ENCODE measurements at regions not wholly inside any gene's neighbourhood (a gene's known extent, or its start where the extent isn't known, plus 50 kb on each side); places are given as distances from the start of the nearest gene placed in this dataset.

DNA sequence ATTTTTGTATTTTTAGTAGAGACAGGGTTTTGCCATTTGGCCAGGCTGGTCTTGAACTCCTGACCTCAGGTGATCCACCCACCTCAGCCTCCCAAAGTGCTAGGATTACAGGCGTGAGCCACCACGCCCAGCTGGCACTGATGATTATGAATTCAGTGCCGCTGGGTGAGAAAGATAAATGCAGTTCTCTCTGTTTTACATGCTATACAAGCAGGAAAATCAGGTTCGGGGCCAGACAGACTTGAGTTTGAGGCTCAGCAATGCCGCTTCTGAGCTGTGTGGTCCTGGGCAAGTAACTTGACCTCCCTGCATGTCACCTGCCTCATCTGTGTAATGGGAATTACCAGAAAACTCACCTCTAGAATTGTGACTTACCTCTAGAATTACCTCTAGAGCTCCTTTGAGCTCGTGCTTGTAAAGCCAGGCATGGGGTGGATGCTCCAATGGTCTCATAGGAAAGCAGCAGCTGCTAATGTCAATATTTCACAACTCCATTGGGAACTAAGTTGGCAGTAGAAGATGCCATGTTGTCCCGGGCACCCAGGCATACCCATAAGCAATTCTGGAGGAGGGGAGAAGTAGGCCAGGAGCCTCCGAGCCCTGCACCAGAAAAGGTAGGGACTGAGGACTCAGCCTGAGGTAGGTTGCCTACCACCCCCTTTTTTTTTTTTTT, 119.8 kb upstream of the SLC25A33 start:
- H3K27ac Mint-ChIP-seq = no peak overlapping the region
- ATAC-seq (no peak), DNase-seq (no peak)
- H3K9me3 Mint-ChIP-seq = no peaks in the 10 kb centered on the region
- peaks cover 64% of the 10 kb centered on the region for H3K27me3 Mint-ChIP-seq
- peaks cover 40% of the 10 kb centered on the region for H3K4me1 Mint-ChIP-seq
- no peak overlapping the region for H3K4me3 Mint-ChIP-seq

- no peak for DNase-seq
- Mint-ChIP-seq H3K4me3 (no peak overlapping the region), H3K9me3 (no peaks in the 10 kb centered on the region), H3K27me3 (peaks cover 77% of the 10 kb centered on the region), H3K4me1 (peaks cover 51% of the 10 kb centered on the region), H3K27ac (no peak overlapping the region)
- ATAC-seq = peak; percentile 53
Observed at GRCh38 chr1:9420835-9421532, 118.3 kb upstream of the SLC25A33 start.

DNA sequence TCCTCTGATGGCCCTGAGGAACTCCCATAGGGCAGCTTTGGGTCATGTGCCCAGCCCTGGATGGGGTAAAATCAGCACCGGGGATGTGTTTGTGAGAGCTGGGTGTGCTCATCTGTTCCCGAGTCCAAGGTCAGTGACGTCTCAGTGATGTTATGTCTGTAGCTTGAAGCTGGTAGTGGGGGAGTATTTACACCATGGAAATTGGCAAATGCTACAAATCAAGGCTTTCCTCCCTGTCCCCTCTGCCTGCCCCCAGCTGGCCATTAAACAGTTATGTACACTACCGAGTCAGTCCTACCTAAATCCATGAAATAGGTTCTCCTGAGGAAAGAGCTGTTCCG, 117.8 kb upstream of the SLC25A33 start:
- ATAC-seq (no peak), DNase-seq (no peak)
- no peaks in the 10 kb centered on the region for H3K9me3 Mint-ChIP-seq
- no peak overlapping the region for H3K4me3 Mint-ChIP-seq
- H3K27me3 Mint-ChIP-seq = peaks cover 72% of the 10 kb centered on the region
- H3K27ac Mint-ChIP-seq = no peak overlapping the region
- H3K4me1 Mint-ChIP-seq = peaks cover 52% of the 10 kb centered on the region

- Mint-ChIP-seq H3K4me3 (no peak overlapping the region), H3K4me1 (peaks cover 51% of the 10 kb centered on the region), H3K27me3 (peaks cover 64% of the 10 kb centered on the region), H3K27ac (no peak overlapping the region), H3K9me3 (no peaks in the 10 kb centered on the region)
- no peak for ATAC-seq
- DNase-seq = no peak
Observed at GRCh38 chr1:9422321-9422720, 116.9 kb upstream of the SLC25A33 start.

DNA sequence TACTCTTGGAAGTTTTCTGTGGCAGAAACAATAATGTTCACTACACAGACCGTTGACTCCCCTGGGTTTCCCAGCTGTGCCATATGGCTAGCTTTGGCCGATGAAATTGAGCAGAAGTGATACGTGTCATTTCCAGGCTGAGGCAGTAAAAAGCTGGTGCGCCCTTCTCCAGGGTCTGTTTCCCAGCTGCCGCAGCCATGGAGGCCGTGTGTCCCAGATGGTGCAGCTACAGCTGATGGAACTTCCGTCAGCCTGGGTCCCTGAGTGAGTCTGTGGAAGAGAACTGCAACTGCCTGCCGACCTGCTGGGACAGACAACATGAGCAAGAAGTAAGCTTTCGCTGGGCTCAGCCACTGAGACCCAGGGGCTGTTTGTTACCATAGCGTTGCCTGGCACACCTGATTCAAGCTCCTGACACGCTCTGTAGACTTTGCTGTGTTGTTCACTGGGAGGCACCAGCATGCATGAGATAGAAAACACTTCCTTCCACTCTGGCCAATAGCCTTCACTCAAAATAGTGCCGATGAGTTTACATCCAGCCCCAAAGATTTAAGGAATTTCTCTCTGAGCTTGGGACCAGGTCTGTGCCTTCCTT, 116.3 kb upstream of the SLC25A33 start:
- no peak overlapping the region for H3K4me3 Mint-ChIP-seq
- H3K27ac Mint-ChIP-seq = no peak overlapping the region

DNA sequence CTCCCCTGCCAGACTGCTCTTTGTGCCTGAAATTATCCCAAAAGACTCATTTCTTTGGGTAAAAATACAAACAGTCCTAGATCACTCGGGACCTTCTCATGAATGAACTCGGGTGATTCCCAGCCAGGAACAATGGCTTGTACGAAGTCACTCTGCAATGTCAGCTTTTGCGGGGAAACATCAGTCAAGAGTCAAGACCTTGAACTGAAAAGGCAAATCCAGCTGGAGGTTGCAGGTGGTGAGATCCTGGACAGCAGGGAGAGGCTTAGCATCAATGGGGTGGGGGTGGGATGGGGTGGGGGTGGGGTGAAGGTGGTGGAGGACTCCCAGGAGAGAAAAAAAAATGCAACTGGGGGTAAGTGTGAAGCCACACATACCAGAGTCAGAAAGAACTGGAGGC, 115.0 kb upstream of the SLC25A33 start:
- ATAC-seq = no peak
- Mint-ChIP-seq H3K9me3 (no peaks in the 10 kb centered on the region), H3K27me3 (peaks cover 54% of the 10 kb centered on the region), H3K27ac (no peak overlapping the region), H3K4me1 (peaks cover 55% of the 10 kb centered on the region), H3K4me3 (no peak overlapping the region)
- DNase-seq = no peak

More for the DNA sequence above, 116.3 kb upstream of the SLC25A33 start:
- Mint-ChIP-seq H3K4me1 (peaks cover 46% of the 10 kb centered on the region), H3K9me3 (no peaks in the 10 kb centered on the region), H3K27me3 (peaks cover 57% of the 10 kb centered on the region)
- DNase-seq (no peak), ATAC-seq (no peak)

DNA sequence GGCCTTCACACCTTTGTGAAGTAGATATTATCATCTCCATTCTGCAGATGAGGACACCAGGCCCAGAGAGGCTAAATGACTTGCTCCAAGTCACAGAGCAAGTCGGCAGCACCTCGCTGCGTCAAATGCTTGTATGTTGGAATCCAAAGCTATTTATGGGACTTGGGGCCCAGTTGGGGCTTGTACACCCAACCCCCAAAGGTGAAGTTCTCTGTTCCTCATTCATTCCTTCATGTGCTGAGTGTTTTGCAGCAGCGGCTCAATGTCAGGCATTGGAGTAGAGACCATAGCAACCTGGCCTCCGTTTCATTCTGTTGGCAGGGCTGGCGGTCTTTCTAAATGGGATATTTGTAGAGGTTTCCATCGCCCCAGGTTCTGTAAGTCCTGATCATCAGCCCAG, 113.4 kb upstream of the SLC25A33 start:
- Mint-ChIP-seq H3K27me3 (peaks cover 50% of the 10 kb centered on the region), H3K27ac (peak overlapping the region in 1 of 2 donors; percentile 5), H3K4me3 (peak overlapping the region; percentile 60 to 76), H3K9me3 (no peaks in the 10 kb centered on the region), H3K4me1 (peaks cover 59% of the 10 kb centered on the region)
- no peak for DNase-seq
- ATAC-seq = no peak

- Mint-ChIP-seq H3K4me3 (peak overlapping the region; percentile 60 to 76), H3K27ac (peak overlapping the region in 1 of 2 donors; percentile 5), H3K9me3 (no peaks in the 10 kb centered on the region), H3K27me3 (peaks cover 45% of the 10 kb centered on the region), H3K4me1 (peaks cover 55% of the 10 kb centered on the region)
- ATAC-seq = peak; percentile 70
- peak; percentile 61 to 81 for DNase-seq
Observed at GRCh38 chr1:9426291-9426711, 113.0 kb upstream of the SLC25A33 start.

DNA sequence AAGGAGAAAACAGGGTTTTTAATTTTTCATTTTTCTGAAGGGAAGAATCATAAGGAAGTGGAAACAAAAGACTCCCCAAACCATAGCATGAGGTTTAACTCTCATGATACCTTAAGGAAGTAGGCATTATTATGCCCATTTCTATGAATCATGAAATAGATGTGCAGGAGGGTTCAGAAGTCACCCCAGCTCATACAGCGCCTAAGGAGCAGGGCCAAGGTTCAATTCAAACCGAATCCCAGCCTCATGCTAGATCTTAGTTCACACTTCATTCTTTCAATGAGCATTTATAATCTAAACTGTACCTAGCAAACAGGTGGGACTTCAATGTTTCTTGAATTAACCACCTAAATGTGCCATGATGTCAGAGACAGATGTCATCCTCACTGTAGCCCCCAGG, 111.9 kb upstream of the SLC25A33 start:
- DNase-seq (no peak), ATAC-seq (no peak)
- Mint-ChIP-seq H3K4me1 (peaks cover 50% of the 10 kb centered on the region), H3K27ac (no peak overlapping the region), H3K27me3 (peaks cover 34% of the 10 kb centered on the region), H3K4me3 (no peak overlapping the region), H3K9me3 (no peaks in the 10 kb centered on the region)

GRCh38 chr1:9428601-9429341, 110.5 kb upstream of the SLC25A33 start:
- Mint-ChIP-seq H3K27me3 (peaks cover 20% of the 10 kb centered on the region), H3K27ac (peak overlapping the region; percentile 90 to 93), H3K9me3 (no peaks in the 10 kb centered on the region), H3K4me3 (peak overlapping the region; percentile 88 to 94), H3K4me1 (peaks cover 50% of the 10 kb centered on the region)
- ATAC-seq = peak; percentile 95
- peak; percentile 100 for DNase-seq

- peaks cover 50% of the 10 kb centered on the region for H3K4me1 Mint-ChIP-seq
Observed at GRCh38 chr1:9429342-9429711, 109.9 kb upstream of the SLC25A33 start.

DNA sequence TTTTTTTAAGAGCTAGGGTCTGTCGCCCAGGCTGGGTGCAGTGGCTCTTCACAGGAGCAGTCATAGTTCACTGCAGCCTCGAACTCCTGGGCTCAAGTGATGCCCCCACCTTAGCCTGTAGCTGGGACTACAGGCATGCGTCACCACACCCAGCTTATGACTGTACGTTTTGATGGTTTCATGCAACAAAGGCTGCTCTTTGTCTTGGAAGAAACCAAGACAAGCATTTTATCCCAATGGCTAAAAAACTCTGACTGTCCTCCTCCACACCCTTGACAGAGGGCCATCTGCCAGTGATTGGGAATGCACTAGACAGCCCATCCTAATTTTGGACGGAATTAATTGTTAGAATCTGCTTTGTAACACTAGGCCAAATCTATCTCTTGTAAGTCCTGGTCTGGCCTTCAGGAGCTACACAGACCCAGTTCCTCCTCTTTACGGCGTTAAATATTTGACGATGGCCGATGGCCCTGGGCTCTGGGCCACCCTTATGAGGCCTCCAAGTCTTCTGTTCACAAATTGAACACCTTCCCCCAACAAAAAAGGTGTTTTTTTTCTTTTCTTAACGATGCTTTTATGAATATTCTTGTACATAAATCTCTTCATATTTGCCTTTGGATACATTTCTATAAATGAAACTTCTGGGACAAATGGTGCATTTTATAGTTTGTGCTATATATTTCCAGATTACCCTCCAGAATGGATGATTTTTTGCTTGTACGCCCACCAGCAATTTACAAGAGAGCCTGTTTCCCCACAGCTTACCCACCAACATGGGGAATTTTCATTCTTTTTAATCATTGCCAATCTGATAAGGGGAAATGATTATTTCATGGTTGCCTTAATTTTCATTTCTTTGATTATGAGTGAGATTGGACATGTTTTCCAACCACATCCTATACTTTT, 104.8 kb upstream of the SLC25A33 start:
- Mint-ChIP-seq H3K4me1 (peaks cover 9% of the 10 kb centered on the region), H3K27me3 (peaks cover 7% of the 10 kb centered on the region), H3K27ac (no peak overlapping the region), H3K9me3 (no peaks in the 10 kb centered on the region), H3K4me3 (no peak overlapping the region)
- ATAC-seq = no peak
- no peak for DNase-seq

More at GRCh38 chr1:9429342-9429711, 109.9 kb upstream of the SLC25A33 start:
- Mint-ChIP-seq H3K27ac (peak overlapping the region; percentile 90 to 93), H3K4me3 (peak overlapping the region; percentile 88 to 94), H3K27me3 (peaks cover 15% of the 10 kb centered on the region), H3K9me3 (no peaks in the 10 kb centered on the region)
- DNase-seq = no peak
- no peak for ATAC-seq

GRCh38 chr1:9435153-9435636, 104.1 kb upstream of the SLC25A33 start:
- Mint-ChIP-seq H3K27ac (no peak overlapping the region), H3K4me3 (no peak overlapping the region), H3K4me1 (peaks cover 2% of the 10 kb centered on the region), H3K9me3 (no peaks in the 10 kb centered on the region), H3K27me3 (peaks cover 7% of the 10 kb centered on the region)
- DNase-seq (no peak), ATAC-seq (no peak)

DNA sequence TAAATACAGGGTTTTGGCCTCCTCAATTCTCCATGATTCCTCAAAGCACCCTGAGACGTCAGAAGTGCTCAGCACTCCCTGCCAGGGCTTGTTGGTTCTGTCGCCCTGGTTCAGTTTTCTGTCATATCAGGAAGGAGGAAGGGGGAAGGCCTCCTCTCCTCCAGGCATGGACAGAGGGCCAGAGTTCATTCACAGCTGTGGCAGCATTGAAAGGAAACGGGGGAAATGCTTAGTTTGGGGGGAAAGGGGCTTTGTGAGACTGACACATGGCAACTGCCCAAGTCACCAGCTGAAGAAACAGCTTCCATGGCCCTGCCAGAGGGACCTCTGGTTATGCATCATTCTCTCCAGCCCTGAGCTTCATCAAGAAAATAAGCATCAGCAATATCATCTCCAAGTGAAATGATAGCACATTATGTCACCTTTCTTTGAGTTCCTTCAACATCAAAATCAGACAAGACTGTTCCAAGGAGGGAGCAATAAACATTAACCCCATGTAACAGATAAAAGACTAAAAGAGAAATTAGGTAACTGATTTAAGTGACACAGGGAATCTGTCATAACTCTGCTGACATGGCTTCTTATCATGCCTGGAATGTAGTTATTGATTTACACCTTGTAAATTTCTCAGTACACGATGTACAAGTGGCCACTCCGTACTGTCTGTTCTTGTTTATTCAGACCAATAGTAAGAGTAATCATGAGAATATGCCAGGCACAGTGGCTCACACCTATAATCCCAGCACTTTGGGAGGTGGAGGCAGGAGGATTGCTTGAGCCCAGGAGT, 103.2 kb upstream of the SLC25A33 start:
- ATAC-seq (no peak), DNase-seq (no peak)
- Mint-ChIP-seq H3K4me1 (no peaks in the 10 kb centered on the region), H3K9me3 (no peaks in the 10 kb centered on the region), H3K27ac (no peak overlapping the region), H3K4me3 (no peak overlapping the region), H3K27me3 (peaks cover 9% of the 10 kb centered on the region)

Data from stimulated activated naive CD8-positive, alpha-beta T cell treated with anti-CD3 and anti-CD28 coated beads, Interleukin-15, amount 100 ng/mL, for 72 hours (primary cell).